NB4 (cell line): ENCODE measurements at regions not wholly inside any gene's neighbourhood (a gene's known extent, or its start where the extent isn't known, plus 50 kb on each side); places are given as distances from the start of the nearest gene placed in this dataset.
"Not testable (repeated sequence)": the region's sequence is repeated elsewhere in the genome, so short reads cannot be mapped to it uniquely, and the experiment has no call there.

Source experiments
- MYC ChIP-seq: IDR thresholded peaks from 2 replicates; pipeline ENCODE4 v1.6.1; 2011; ENCODE audit warnings: low read depth, low read length
- POLR2A ChIP-seq: IDR thresholded peaks from 2 replicates; pipeline ENCODE4 v1.6.1; 2011; ENCODE audit warnings: mild to moderate bottlenecking; ENCODE audit not compliant: insufficient read length; ENCODE audit errors: extremely low read depth
- TF ChIP-seq, protein P1 (sequence below): IDR thresholded peaks from one replicate; pipeline ENCODE4 v1.5.1; 2012; ENCODE audit warnings: low read depth, low read length
- TF ChIP-seq, protein P2 (sequence below): IDR thresholded peaks from 2 replicates; pipeline ENCODE4 v1.6.1; 2011; ENCODE audit warnings: low read depth, low read length

DNA sequence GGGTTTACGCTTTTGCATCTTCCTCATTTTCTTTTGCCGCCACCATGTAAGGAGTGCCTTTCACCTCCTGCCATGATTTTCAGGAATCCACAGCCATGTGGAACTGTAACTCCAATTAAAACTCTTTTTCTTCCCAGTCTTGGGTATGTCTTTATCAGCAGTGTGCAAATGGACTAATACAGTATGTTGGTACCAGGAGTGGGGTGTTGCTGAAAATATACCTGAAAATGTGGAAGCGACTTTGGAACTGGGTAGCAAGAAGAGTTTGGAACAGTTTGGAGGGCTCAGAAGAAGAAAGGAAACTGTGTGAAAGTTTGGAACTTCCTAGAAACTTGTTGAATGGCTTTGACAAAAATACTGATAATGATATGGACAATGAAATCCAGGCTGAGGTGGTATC, 983.9 kb upstream of the NDST4 start:
- TF ChIP-seq, protein P1, sequence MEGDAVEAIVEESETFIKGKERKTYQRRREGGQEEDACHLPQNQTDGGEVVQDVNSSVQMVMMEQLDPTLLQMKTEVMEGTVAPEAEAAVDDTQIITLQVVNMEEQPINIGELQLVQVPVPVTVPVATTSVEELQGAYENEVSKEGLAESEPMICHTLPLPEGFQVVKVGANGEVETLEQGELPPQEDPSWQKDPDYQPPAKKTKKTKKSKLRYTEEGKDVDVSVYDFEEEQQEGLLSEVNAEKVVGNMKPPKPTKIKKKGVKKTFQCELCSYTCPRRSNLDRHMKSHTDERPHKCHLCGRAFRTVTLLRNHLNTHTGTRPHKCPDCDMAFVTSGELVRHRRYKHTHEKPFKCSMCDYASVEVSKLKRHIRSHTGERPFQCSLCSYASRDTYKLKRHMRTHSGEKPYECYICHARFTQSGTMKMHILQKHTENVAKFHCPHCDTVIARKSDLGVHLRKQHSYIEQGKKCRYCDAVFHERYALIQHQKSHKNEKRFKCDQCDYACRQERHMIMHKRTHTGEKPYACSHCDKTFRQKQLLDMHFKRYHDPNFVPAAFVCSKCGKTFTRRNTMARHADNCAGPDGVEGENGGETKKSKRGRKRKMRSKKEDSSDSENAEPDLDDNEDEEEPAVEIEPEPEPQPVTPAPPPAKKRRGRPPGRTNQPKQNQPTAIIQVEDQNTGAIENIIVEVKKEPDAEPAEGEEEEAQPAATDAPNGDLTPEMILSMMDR = not testable (repeated sequence)
- not testable (repeated sequence) for TF ChIP-seq POLR2A, MYC
- TF ChIP-seq, protein P2, sequence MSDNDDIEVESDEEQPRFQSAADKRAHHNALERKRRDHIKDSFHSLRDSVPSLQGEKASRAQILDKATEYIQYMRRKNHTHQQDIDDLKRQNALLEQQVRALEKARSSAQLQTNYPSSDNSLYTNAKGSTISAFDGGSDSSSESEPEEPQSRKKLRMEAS = not testable (repeated sequence)
